SK-N-SH treated with all-trans-retinoic acid at 6 μM for 48 hours (cell line): ENCODE measurements at regions not wholly inside any gene's neighbourhood (a gene's known extent, or its start where the extent isn't known, plus 50 kb on each side); places are given as distances from the start of the nearest gene placed in this dataset.
"Not testable (repeated sequence)": the region's sequence is repeated elsewhere in the genome, so short reads cannot be mapped to it uniquely, and the experiment has no call there.

Source experiments
- ATAC-seq: fragments of 200-7000 bp; cut with Tn5 transposase; 3 replicates; pipeline ENCODE4 v1.9.1; 2020; ENCODE audit warnings: mild to moderate bottlenecking, moderate library complexity
- ARNTL ChIP-seq: fragments of 450-650 bp; formaldehyde crosslinking; IDR thresholded peaks from 2 replicates; pipeline ENCODE4 v1.5.0; 2020; ENCODE audit warnings: low read depth, mild to moderate bottlenecking, moderate library complexity, borderline replicate concordance
- BACH2 ChIP-seq: fragments of 250-450 bp; sonication (Bioruptor Pico); IDR thresholded peaks from 2 replicates; pipeline ENCODE4 v1.9.0; 2021; ENCODE audit warnings: mild to moderate bottlenecking, borderline replicate concordance
- CSDC2 ChIP-seq: fragments of 250-450 bp; sonication (Bioruptor Pico); IDR thresholded peaks from 2 replicates; pipeline ENCODE4 v1.5.0; 2020; ENCODE audit warnings: mild to moderate bottlenecking, moderate library complexity
- ESRRG ChIP-seq: fragments of 250-450 bp; sonication (Bioruptor Pico); IDR thresholded peaks from 2 replicates; pipeline ENCODE4 v1.6.1; 2021; ENCODE audit warnings: mild to moderate bottlenecking
- GLIS3 ChIP-seq: fragments of 250-450 bp; sonication (Bioruptor Pico); IDR thresholded peaks from 2 replicates; pipeline ENCODE4 v1.5.0; 2020; ENCODE audit warnings: mild to moderate bottlenecking, moderate library complexity
- ISL1 ChIP-seq: fragments of 250-450 bp; sonication (Bioruptor Pico); IDR thresholded peaks from 2 replicates; pipeline ENCODE4 v2.1.2; 2022; ENCODE audit warnings: mild to moderate bottlenecking, moderate library complexity
- OSR1 ChIP-seq: fragments of 250-450 bp; sonication (Bioruptor Pico); IDR thresholded peaks from 2 replicates; pipeline ENCODE4 v1.8.0; 2022; ENCODE audit warnings: moderate library complexity, mild to moderate bottlenecking, inconsistent platforms
- POU6F1 ChIP-seq: fragments of 250-450 bp; sonication (Bioruptor Pico); IDR thresholded peaks from 2 replicates; pipeline ENCODE4 v1.8.0; 2021; ENCODE audit warnings: low read depth, mild to moderate bottlenecking, moderate library complexity, borderline replicate concordance
- PPARA ChIP-seq: fragments of 250-450 bp; sonication (Bioruptor Pico); IDR thresholded peaks from 2 replicates; pipeline ENCODE4 v1.5.0; 2020; ENCODE audit warnings: mild to moderate bottlenecking, borderline replicate concordance
- RARB ChIP-seq: fragments of 250-450 bp; sonication (Bioruptor Pico); IDR thresholded peaks from 2 replicates; pipeline ENCODE4 v1.8.0; 2021; ENCODE audit warnings: mild to moderate bottlenecking, moderate library complexity
- SNAI2 ChIP-seq: fragments of 250-450 bp; sonication (Bioruptor Pico); IDR thresholded peaks from 2 replicates; pipeline ENCODE4 v1.5.0; 2020; ENCODE audit warnings: mild to moderate bottlenecking, moderate library complexity
- TCF4 ChIP-seq: fragments of 250-450 bp; sonication (Bioruptor Pico); IDR thresholded peaks from 2 replicates; pipeline ENCODE4 v1.8.0; 2021; ENCODE audit warnings: mild to moderate bottlenecking, moderate library complexity, borderline replicate concordance
- ZC3H10 ChIP-seq: fragments of 250-450 bp; sonication (Bioruptor Pico); IDR thresholded peaks from 2 replicates; pipeline ENCODE4 v1.5.1; 2021; ENCODE audit warnings: mild to moderate bottlenecking, moderate library complexity
- ZFP3 ChIP-seq: fragments of 250-450 bp; sonication (Bioruptor Pico); IDR thresholded peaks from 2 replicates; pipeline ENCODE4 v1.5.0; 2020; ENCODE audit warnings: mild to moderate bottlenecking, moderate library complexity
- ZFP30 ChIP-seq: fragments of 450-650 bp; formaldehyde crosslinking; IDR thresholded peaks from 2 replicates; pipeline ENCODE4 v1.5.0; 2022; ENCODE audit warnings: mild to moderate bottlenecking, moderate library complexity
- ZNF565 ChIP-seq: fragments of 450-650 bp; formaldehyde crosslinking; conservative IDR thresholded peaks from 2 replicates; pipeline ENCODE4 v1.5.0; 2020; ENCODE audit warnings: low read depth, mild to moderate bottlenecking, moderate library complexity
- ZNF70 ChIP-seq: fragments of 450-650 bp; formaldehyde crosslinking; IDR thresholded peaks from 2 replicates; pipeline ENCODE4 v1.5.0; 2020; ENCODE audit warnings: mild to moderate bottlenecking, moderate library complexity
- ZNF8 ChIP-seq: fragments of 450-650 bp; formaldehyde crosslinking; IDR thresholded peaks from 2 replicates; pipeline ENCODE4 v1.5.0; 2020; ENCODE audit warnings: mild to moderate bottlenecking, moderate library complexity
- TF ChIP-seq, protein P1 (sequence below): fragments of 250-450 bp; sonication (Bioruptor Pico); IDR thresholded peaks from 2 replicates; pipeline ENCODE4 v1.5.1; 2021; ENCODE audit warnings: mild to moderate bottlenecking, moderate library complexity

DNA sequence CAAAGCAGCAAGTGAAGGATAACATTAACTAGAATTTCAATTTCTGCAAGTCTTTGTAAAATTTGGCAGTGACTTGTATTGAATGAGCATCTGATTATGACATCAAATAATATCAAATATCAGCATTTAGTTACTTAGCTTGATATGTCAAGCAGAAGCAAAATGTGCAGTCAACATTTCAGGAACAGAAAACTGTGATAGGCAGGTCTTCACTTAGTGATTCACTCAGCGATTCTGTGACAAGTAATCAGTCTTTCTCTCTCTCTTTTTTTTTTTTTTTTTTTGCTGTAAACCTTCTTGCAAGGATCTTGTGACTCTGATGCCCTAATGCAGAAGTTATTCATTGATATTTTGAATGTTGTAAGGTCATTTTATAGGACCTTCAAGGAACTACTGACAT, 307.1 kb downstream of the MTERF1 start (continued):
- TF ChIP-seq POU6F1 = no peak
- no peak for TF ChIP-seq ZNF70 (CRISPR knock-in tag)
- TF ChIP-seq TCF4 (CRISPR knock-in tag) = no peak
- no peak for TF ChIP-seq ARNTL (CRISPR knock-in tag)
- no peak for TF ChIP-seq CSDC2

DNA sequence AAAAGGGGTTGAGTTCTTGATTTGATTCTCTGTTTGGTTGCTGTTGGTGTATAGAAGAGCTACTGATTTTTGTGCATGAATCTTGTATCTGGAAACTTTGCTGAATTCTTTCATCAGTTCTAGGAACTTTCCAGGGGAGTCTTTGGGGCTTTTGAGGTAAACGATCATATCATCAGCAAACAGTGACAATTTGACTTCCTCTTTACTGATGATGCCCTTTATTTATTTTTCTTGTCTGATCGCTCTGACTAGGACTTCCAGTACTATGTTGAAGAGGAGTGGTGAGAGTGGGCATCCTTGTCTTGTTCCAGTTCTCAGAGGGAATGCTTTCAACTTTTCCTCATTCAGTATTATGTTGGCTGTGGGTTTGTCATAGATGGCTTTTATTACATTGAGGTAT, 304.0 kb downstream of the MTERF1 start:
- ATAC-seq = not testable (repeated sequence)

- no peak for TF ChIP-seq POU6F1
- no peak for TF ChIP-seq ARNTL (CRISPR knock-in tag)
- no peak for TF ChIP-seq BACH2 (CRISPR knock-in tag)
- no peak for ATAC-seq
Observed at GRCh38 chr7:91579837-91580236, 300.7 kb downstream of the MTERF1 start.

DNA sequence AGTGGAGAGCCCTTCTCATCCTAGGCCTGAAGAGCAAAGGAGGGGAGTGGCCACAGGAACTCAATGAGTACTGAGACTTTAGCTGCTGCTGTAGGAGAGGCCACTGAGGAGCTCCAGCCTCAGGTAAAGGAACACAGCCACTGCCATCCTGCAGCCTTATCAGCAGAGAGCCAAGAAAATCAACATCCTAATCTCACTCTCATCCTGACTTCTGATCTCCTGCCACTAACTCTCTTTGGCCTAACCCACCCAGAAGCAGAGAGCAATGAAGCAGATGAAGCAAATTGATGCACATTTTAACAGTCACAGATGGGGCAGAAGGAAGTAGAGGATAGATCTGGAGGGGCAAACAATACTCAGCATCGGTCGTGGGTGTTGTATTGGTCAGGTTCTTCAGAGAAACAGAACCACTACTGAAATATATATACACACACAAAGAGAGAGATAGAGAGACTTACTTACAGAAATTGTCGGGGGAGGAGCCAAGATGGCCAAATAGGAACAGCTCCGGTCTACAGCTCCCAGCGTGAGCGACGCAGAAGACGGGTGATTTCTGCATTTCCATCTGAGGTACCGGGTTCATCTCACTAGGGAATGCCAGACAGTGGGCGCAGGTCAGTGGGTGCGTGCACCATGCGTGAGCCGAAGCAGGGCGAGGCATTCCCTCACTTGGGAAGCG, 297.6 kb downstream of the MTERF1 start:
- ATAC-seq = no peak
- no peak for TF ChIP-seq BACH2 (CRISPR knock-in tag)
- no peak for TF ChIP-seq GLIS3 (CRISPR knock-in tag)
- TF ChIP-seq ZNF8 (CRISPR knock-in tag) = no peak
- no peak for TF ChIP-seq POU6F1

GRCh38 chr7:91596287-91596686, 284.2 kb downstream of the MTERF1 start:
- no peak for TF ChIP-seq POU6F1
- no peak for TF ChIP-seq ESRRG (CRISPR knock-in tag)
- TF ChIP-seq PPARA = no peak
- TF ChIP-seq ZNF8 (CRISPR knock-in tag) = no peak
- TF ChIP-seq OSR1 (CRISPR knock-in tag) = no peak
- no peak for TF ChIP-seq ISL1
- no peak for TF ChIP-seq GLIS3 (CRISPR knock-in tag)
- TF ChIP-seq, protein P1, sequence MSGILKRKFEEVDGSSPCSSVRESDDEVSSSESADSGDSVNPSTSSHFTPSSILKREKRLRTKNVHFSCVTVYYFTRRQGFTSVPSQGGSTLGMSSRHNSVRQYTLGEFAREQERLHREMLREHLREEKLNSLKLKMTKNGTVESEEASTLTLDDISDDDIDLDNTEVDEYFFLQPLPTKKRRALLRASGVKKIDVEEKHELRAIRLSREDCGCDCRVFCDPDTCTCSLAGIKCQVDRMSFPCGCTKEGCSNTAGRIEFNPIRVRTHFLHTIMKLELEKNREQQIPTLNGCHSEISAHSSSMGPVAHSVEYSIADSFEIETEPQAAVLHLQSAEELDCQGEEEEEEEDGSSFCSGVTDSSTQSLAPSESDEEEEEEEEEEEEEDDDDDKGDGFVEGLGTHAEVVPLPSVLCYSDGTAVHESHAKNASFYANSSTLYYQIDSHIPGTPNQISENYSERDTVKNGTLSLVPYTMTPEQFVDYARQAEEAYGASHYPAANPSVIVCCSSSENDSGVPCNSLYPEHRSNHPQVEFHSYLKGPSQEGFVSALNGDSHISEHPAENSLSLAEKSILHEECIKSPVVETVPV = no peak
- TF ChIP-seq SNAI2 (CRISPR knock-in tag) = no peak
- no peak for TF ChIP-seq ZFP30 (CRISPR knock-in tag)
- no peak for TF ChIP-seq ZNF565 (CRISPR knock-in tag)
- TF ChIP-seq TCF4 (CRISPR knock-in tag) = no peak
- TF ChIP-seq RARB = no peak
- no peak for TF ChIP-seq BACH2 (CRISPR knock-in tag)
- TF ChIP-seq ZC3H10 (CRISPR knock-in tag) = no peak
- no peak for TF ChIP-seq ZNF70 (CRISPR knock-in tag)
- no peak for TF ChIP-seq ARNTL (CRISPR knock-in tag)
- no peak for TF ChIP-seq ZFP3 (CRISPR knock-in tag)
- no peak for TF ChIP-seq CSDC2
- TF ChIP-seq, all 23 proteins: peak for 0

More at GRCh38 chr7:91596287-91596686, 284.2 kb downstream of the MTERF1 start:
- no peak for ATAC-seq
